OCI-LY3 (cell line): ENCODE measurements at regions not wholly inside any gene's neighbourhood (a gene's known extent, or its start where the extent isn't known, plus 50 kb on each side); places are given as distances from the start of the nearest gene placed in this dataset.
A peak's percentile ranks its signal among the peaks of the same experiment; 100 is the strongest.

Experiments used
- H2AFZ ChIP-seq: fragments of 200-600, 300-600 bp; shearing (Covaris generic); 2 replicates; pipeline ENCODE4 v1.6.0; 2014; ENCODE audit warnings: antibody characterized with exemption, low read depth, low read length
- H3K27ac ChIP-seq: fragments of 200-600, 300-600 bp; sonication (generic); 2 replicates; pipeline ENCODE4 v1.5.1; 2014; ENCODE audit warnings: mild to moderate bottlenecking, low read length, moderate library complexity, mixed read lengths
- H3K27me3 ChIP-seq: fragments of 200-600, 300-600 bp; sonication (generic); 2 replicates; pipeline ENCODE4 v1.6.1; 2014; ENCODE audit warnings: low read depth, low read length, mixed read lengths
- H3K36me3 ChIP-seq: fragments of 200-600, 300-600 bp; sonication (generic); replicated peaks from 2 replicates; pipeline ENCODE3; 2014; ENCODE audit warnings: low read depth, low read length, mixed read lengths
- H3K4me1 ChIP-seq: fragments of 300-600, 200-600 bp; sonication (generic); 2 replicates; pipeline ENCODE4 v1.6.1; 2014; ENCODE audit warnings: low read length, mixed read lengths
- H3K4me2 ChIP-seq: fragments of 200-600, 300-600 bp; sonication (generic); 2 replicates; pipeline ENCODE4 v1.6.1; 2014; ENCODE audit warnings: low read length, mixed read lengths
- H3K4me3 ChIP-seq: fragments of 300-600, 200-600 bp; sonication (generic); 2 replicates; pipeline ENCODE4 v1.5.1; 2014; ENCODE audit warnings: antibody characterized with exemption, mild to moderate bottlenecking, low read length, moderate library complexity
- H3K79me2 ChIP-seq: fragments of 300-600, 200-600 bp; shearing (Covaris generic); 2 replicates; pipeline ENCODE4 v1.6.1; 2014; ENCODE audit warnings: mild to moderate bottlenecking, low read length, mixed read lengths
- H3K9ac ChIP-seq: fragments of 300-600, 200-600 bp; shearing (Covaris generic); 2 replicates; pipeline ENCODE4 v1.6.0; 2014; ENCODE audit warnings: mild to moderate bottlenecking, low read length, moderate library complexity
- H3K9me3 ChIP-seq: fragments of 200-600, 300-600 bp; shearing (Covaris generic); 2 replicates; pipeline ENCODE4 v1.6.1; 2014; ENCODE audit warnings: low read length, mixed read lengths; ENCODE audit not compliant: insufficient read depth
- H4K20me1 ChIP-seq: fragments of 200-600, 300-600 bp; sonication (generic); 2 replicates; pipeline ENCODE4 v1.6.1; 2016; ENCODE audit warnings: low read length, mixed read lengths; ENCODE audit not compliant: insufficient read depth
- CTCF ChIP-seq: fragments of 200-600, 300-600 bp; sonication (generic); IDR thresholded peaks from 2 replicates; pipeline ENCODE4 v1.5.1; 2014; ENCODE audit warnings: antibody characterized with exemption, low read length, low read depth
- EZH2phosphoT487 ChIP-seq: fragments of 200-600 bp; shearing (Covaris generic); IDR thresholded peaks from 2 replicates; pipeline ENCODE4 v1.6.1; 2018; ENCODE audit warnings: antibody characterized with exemption, mixed run types, low read depth

- H3K4me1 ChIP-seq: peaks cover 7% of the 10 kb centered on the region
- no peaks in the 10 kb centered on the region for H3K36me3 ChIP-seq
- no peak overlapping the region for H3K27ac ChIP-seq
- H2AFZ ChIP-seq: no peak overlapping the region
- H3K9ac ChIP-seq: no peak overlapping the region
- no peaks in the 10 kb centered on the region for H3K27me3 ChIP-seq
- no peaks in the 10 kb centered on the region for H3K9me3 ChIP-seq
- no peak overlapping the region for H3K4me2 ChIP-seq
- H3K79me2 ChIP-seq: no peaks in the 10 kb centered on the region
- no peak for TF ChIP-seq CTCF
- no peak for TF ChIP-seq EZH2phosphoT487
- no peaks in the 10 kb centered on the region for H4K20me1 ChIP-seq
- no peak overlapping the region for H3K4me3 ChIP-seq
Observed at GRCh38 chr4:137677863-137678262, 145.6 kb upstream of the PCDH18 start.

GRCh38 chr4:137676357-137676998 lies 144.2 kb upstream of the PCDH18 start:
- Histone ChIP-seq H3K4me2 (no peak overlapping the region), H2AFZ (no peak overlapping the region; the same call in 1 of the 2 replicates), H3K27me3 (no peaks in the 10 kb centered on the region), H3K9me3 (no peaks in the 10 kb centered on the region), H3K27ac (no peak overlapping the region), H3K4me3 (no peak overlapping the region), H4K20me1 (no peaks in the 10 kb centered on the region), H3K79me2 (no peaks in the 10 kb centered on the region), H3K9ac (no peak overlapping the region), H3K36me3 (no peaks in the 10 kb centered on the region), H3K4me1 (peaks cover 7% of the 10 kb centered on the region)
- TF ChIP-seq EZH2phosphoT487 (no peak), CTCF (no peak)

GRCh38 chr4:137674066-137674465 lies 141.8 kb upstream of the PCDH18 start:
- TF ChIP-seq EZH2phosphoT487: no peak
- TF ChIP-seq CTCF: no peak
- Histone ChIP-seq H3K4me3 (no peak overlapping the region), H3K4me2 (no peak overlapping the region), H2AFZ (0 out of 2 replicates have a peak overlapping the region, but pooled peaks have one; percentile 4), H3K27ac (no peak overlapping the region), H3K79me2 (no peaks in the 10 kb centered on the region), H3K9me3 (no peaks in the 10 kb centered on the region), H3K36me3 (no peaks in the 10 kb centered on the region), H3K4me1 (peaks cover 6% of the 10 kb centered on the region), H3K27me3 (no peaks in the 10 kb centered on the region), H4K20me1 (no peaks in the 10 kb centered on the region), H3K9ac (no peak overlapping the region)

GRCh38 chr4:137668885-137669545 lies 136.7 kb upstream of the PCDH18 start:
- no peaks in the 10 kb centered on the region for H3K36me3 ChIP-seq
- no peaks in the 10 kb centered on the region for H3K9me3 ChIP-seq
- H3K4me2 ChIP-seq: no peak overlapping the region
- H2AFZ ChIP-seq: no peak overlapping the region
- H3K27ac ChIP-seq: no peak overlapping the region
- H3K79me2 ChIP-seq: no peaks in the 10 kb centered on the region
- H4K20me1 ChIP-seq: no peaks in the 10 kb centered on the region
- no peaks in the 10 kb centered on the region for H3K27me3 ChIP-seq
- no peaks in the 10 kb centered on the region for H3K4me1 ChIP-seq
- TF ChIP-seq CTCF (no peak), EZH2phosphoT487 (no peak)
- no peak overlapping the region for H3K9ac ChIP-seq
- no peak overlapping the region for H3K4me3 ChIP-seq
